Neutrophil (primary cell): ENCODE measurements at regions not wholly inside any gene's neighbourhood (a gene's known extent, or its start where the extent isn't known, plus 50 kb on each side); places are given as distances from the start of the nearest gene placed in this dataset.

ENCODE experiments used
- H3K27ac ChIP-seq: fragments of 200-600 bp; sonication (generic); 2 replicates; pipeline ENCODE4 v1.5.1; 2016; ENCODE audit warnings: mild to moderate bottlenecking, moderate library complexity
- H3K27me3 ChIP-seq: fragments of 200-600 bp; sonication (generic); 2 replicates; pipeline ENCODE4 v1.6.0; 2016; ENCODE audit warnings: mild to moderate bottlenecking
- H3K36me3 ChIP-seq: fragments of 200-600 bp; sonication (generic); 2 replicates; pipeline ENCODE4 v1.5.1; 2017
- H3K4me1 ChIP-seq, 2 experiments: fragments of 200-600 bp in 1 of 2; sonication (generic) in 1 of 2; 1 replicate in 1 of 2; 2 replicates in 1 of 2; pipeline versions ENCODE4 v1.5.1 to v1.6.1; 2013 to 2016; ENCODE audit warnings: low read depth in 1 of 2, low read length in 1 of 2, mild to moderate bottlenecking in 1 of 2, moderate library complexity in 1 of 2; ENCODE audit not compliant: control insufficient read depth in 1 of 2, insufficient read depth in 1 of 2
- H3K4me3 ChIP-seq, 2 experiments: fragments of 200-600 bp in 1 of 2; sonication (generic) in 1 of 2; 1 replicate in 1 of 2; 2 replicates in 1 of 2; pipeline ENCODE4 v1.5.1; 2013 to 2016; ENCODE audit warnings: low read depth in 1 of 2, low read length in 1 of 2, mild to moderate bottlenecking in 1 of 2, moderate library complexity in 1 of 2
- H3K9me3 ChIP-seq: fragments of 200-600 bp; sonication (generic); 2 replicates; pipeline ENCODE4 v1.5.1; 2016
- CTCF ChIP-seq: fragments of 200-600 bp; sonication (generic); IDR thresholded peaks from 2 replicates; pipeline ENCODE4 v1.5.1; 2016; ENCODE audit warnings: antibody characterized with exemption

DNA sequence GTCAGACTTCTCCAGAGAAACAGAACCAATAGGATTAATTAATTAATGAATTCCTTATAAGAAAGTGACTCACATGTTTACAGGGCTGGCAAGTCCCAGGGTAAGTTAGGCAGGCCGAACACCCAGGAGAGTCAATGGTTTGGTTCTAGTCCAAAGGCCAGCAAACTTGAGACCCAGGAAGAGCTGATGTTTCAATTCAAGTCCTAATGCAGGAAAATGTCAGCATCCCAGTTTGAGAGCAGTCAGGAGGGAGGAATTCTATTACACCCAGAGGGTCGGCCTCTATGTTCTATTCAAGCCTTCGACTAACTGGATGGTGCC, 466.0 kb downstream of the INSC start:
- no peaks in the 10 kb centered on the region for H3K9me3 ChIP-seq
- H3K27ac ChIP-seq: peak overlapping the region; percentile 87
- peaks cover 61 to 68% of the 10 kb centered on the region in 2 experiments for H3K4me1 ChIP-seq
- no peaks in the 10 kb centered on the region for H3K27me3 ChIP-seq
- no peaks in the 10 kb centered on the region for H3K36me3 ChIP-seq
- peak overlapping the region in 1 of 2 experiments; percentile 1 for H3K4me3 ChIP-seq
- TF ChIP-seq CTCF: no peak

DNA sequence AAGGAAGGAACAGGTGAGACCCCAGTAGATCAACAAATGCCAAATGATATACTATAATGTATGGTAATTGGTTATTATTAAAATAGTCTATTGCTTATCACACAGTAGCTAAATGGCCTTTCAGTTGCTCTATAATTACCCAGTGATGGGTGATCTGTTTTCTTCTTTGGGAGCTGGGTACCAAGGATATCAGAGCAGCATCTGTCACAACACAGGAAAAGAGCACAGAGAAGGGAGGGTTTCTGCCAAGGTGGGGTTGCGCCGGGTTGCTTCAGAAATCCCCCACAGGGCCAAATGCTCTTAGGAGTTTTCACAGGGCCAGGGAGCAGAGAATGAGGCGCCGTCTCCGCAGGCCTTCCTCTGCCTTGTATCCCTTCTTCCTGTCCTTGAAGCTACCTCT, 469.4 kb downstream of the INSC start:
- H3K27ac ChIP-seq: no peak overlapping the region
- no peak overlapping the region for H3K4me3 ChIP-seq
- H3K36me3 ChIP-seq: no peaks in the 10 kb centered on the region
- H3K4me1 ChIP-seq: peaks cover 26 to 33% of the 10 kb centered on the region in 2 experiments
- no peaks in the 10 kb centered on the region for H3K9me3 ChIP-seq
- no peak for TF ChIP-seq CTCF
- H3K27me3 ChIP-seq: no peaks in the 10 kb centered on the region

DNA sequence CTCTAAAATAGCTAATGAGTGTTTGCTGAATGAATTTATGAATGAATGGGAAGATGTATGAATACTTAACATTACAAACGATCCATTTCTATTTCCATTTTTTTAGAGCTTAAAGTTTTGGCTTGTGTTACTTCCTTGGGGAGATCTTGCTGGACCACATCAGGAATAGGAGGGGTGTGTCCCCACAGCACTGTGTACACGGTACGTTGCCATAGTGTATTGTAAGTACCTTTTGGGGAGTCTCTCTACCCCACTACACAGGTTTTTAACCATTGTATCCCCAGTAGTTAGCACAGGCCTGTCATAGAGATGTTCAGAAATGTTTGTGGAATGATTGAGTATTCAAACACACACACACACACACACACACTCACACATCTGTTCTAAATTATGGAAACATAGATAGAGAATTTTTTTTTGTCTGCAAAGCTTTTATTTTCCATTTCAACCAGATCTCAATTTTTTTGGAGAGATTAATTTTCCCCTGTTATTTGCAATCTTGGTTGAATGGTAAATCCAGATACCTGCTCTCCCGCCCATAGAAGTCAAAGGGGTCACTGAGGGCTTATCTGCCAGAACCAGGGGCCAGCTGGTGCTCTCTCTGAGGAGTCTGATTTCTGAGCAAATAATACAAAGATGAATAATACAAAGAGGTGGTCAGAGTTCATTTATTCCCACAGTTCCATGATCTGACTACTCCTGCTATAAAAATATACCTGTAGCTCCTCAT, 471.0 kb downstream of the INSC start:
- H3K4me1 ChIP-seq: peaks cover 10 to 17% of the 10 kb centered on the region in 2 experiments
- TF ChIP-seq CTCF: no peak
- no peaks in the 10 kb centered on the region for H3K9me3 ChIP-seq
- no peak overlapping the region for H3K27ac ChIP-seq
- no peaks in the 10 kb centered on the region for H3K36me3 ChIP-seq
- H3K27me3 ChIP-seq: no peaks in the 10 kb centered on the region
- H3K4me3 ChIP-seq: no peak overlapping the region

- no peaks in the 10 kb centered on the region for H3K9me3 ChIP-seq
- peaks cover 0 to 6% of the 10 kb centered on the region in 2 experiments for H3K4me1 ChIP-seq
- no peak overlapping the region for H3K27ac ChIP-seq
- no peaks in the 10 kb centered on the region for H3K36me3 ChIP-seq
- no peak for TF ChIP-seq CTCF
- no peaks in the 10 kb centered on the region for H3K27me3 ChIP-seq
- H3K4me3 ChIP-seq: no peak overlapping the region
Measured at GRCh38 chr11:15586741-15587473, 472.2 kb downstream of the INSC start.

DNA sequence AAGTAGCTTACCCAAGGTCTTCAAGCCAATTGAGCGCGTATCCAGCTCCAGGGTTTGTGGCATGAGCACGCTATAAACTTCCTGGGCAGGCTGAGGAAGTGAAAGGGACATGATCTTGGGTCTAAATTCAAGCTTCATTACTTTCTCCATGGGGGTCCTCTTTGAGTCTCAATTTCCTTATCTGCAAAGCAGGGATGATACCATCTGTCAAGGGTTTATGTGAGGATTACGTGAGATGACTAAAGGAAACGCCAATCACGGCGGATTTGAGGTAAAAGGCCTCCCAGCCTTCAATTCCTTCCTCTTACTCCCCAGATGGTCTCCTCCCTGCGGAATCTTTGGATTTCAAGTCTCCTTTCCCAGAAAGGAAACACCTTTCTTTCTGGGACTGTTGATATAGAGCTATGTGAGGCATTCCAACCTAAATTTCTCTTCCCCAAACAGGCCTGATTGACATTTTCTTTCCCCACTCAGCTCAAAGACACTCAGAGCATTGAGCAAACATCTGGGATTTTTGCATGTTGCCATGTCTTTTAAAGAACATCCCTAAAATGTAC, 474.4 kb downstream of the INSC start:
- Histone ChIP-seq H3K4me3 (no peak overlapping the region), H3K27me3 (no peaks in the 10 kb centered on the region), H3K36me3 (no peaks in the 10 kb centered on the region), H3K9me3 (no peaks in the 10 kb centered on the region), H3K27ac (no peak overlapping the region), H3K4me1 (no peaks in the 10 kb centered on the region)
- no peak for TF ChIP-seq CTCF
